ENCODE measurements at regions not wholly inside any gene's neighbourhood (a gene's known extent, or its start where the extent isn't known, plus 50 kb on each side); places are given as distances from the start of the nearest gene placed in this dataset.

DNA sequence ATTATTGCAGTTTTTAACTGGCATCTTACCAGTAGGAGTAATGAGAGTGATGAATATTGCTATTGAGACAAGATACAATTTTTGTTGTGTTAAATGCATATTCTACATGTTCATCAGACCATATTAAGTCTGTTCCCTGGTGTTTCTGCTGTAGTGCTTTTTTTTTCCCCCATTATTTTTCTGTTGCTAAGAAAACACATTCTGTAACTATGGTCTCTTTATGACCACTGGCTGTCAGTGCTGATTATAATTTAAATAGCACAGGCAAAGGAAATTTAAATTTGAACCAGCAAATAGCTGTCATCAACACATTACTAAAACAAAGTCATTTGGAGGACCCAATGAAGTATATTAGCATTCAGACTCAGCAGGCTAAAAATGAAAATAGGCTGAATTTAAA lies 98.3 kb upstream of the ANKRD50 start:
- H3K27ac Mint-ChIP-seq, result no peak overlapping the region

DNA sequence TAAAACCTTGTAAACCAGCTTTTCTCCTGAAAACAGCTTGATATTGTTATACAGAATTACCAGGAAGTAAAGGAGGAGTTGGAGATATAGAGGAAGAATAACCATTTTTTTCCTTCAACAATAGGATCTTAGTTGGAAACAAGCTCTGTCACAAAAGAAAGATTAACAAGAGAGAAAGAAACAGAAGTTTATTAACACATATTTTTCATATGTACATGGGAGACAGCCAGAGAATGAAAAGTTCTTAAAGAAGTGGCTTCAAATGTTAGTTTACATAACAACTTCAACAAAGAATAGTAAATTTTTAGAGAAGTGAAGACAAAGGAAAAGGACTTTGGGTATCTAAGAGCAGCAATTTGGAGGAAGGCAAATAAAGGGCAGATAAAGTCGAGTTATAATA lies 94.9 kb upstream of the ANKRD50 start:
- no peaks in the 10 kb centered on the region for H3K36me3 Mint-ChIP-seq (ENCODE audit: insufficient read depth)
- TF ChIP-seq, protein P1, sequence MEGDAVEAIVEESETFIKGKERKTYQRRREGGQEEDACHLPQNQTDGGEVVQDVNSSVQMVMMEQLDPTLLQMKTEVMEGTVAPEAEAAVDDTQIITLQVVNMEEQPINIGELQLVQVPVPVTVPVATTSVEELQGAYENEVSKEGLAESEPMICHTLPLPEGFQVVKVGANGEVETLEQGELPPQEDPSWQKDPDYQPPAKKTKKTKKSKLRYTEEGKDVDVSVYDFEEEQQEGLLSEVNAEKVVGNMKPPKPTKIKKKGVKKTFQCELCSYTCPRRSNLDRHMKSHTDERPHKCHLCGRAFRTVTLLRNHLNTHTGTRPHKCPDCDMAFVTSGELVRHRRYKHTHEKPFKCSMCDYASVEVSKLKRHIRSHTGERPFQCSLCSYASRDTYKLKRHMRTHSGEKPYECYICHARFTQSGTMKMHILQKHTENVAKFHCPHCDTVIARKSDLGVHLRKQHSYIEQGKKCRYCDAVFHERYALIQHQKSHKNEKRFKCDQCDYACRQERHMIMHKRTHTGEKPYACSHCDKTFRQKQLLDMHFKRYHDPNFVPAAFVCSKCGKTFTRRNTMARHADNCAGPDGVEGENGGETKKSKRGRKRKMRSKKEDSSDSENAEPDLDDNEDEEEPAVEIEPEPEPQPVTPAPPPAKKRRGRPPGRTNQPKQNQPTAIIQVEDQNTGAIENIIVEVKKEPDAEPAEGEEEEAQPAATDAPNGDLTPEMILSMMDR (IDR thresholded peaks at IDR 0.05; ENCODE audit: unreplicated experiment), result no peak
- H3K27me3 Mint-ChIP-seq, result no peaks in the 10 kb centered on the region
- no peak for DNase-seq (ENCODE audit: low spot score, unreplicated experiment)
- no peak overlapping the region for H3K27ac Mint-ChIP-seq
- peaks cover 9% of the 10 kb centered on the region for H3K9me3 Mint-ChIP-seq (ENCODE audit: low read depth)
- no peak overlapping the region for H3K4me3 Mint-ChIP-seq (ENCODE audit: low read depth)
- H3K4me1 Mint-ChIP-seq (ENCODE audit: low read depth), result peaks cover 1% of the 10 kb centered on the region

More for the DNA sequence above, 98.3 kb upstream of the ANKRD50 start:
- no peak overlapping the region for H3K4me3 Mint-ChIP-seq (ENCODE audit: low read depth)
- no peaks in the 10 kb centered on the region for H3K36me3 Mint-ChIP-seq (ENCODE audit: insufficient read depth)
- H3K9me3 Mint-ChIP-seq (ENCODE audit: low read depth), result peaks cover 13% of the 10 kb centered on the region
- no peaks in the 10 kb centered on the region for H3K27me3 Mint-ChIP-seq
- peaks cover 1% of the 10 kb centered on the region for H3K4me1 Mint-ChIP-seq (ENCODE audit: low read depth)
- DNase-seq (ENCODE audit: low spot score, unreplicated experiment), result no peak
- TF ChIP-seq, protein P1 (IDR thresholded peaks at IDR 0.05; ENCODE audit: unreplicated experiment), result no peak

DNA sequence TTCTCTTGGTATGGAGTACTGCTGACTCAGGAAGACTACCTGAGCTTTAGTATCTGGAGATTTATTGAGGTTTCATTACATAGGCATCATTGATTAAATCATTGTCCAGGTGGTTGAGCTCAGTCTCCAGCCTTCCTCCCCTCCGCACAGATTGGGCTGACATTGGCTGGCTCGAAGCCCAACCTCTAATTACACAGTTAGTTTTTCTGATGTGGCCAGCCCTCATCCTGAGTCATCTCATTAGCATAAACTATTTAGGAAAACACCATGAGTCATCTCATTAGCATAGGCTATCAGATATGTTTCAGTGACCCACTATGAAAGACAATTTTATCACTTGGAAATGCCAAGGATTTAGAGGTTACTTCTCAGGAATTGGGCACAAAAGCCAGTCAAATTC lies 93.9 kb upstream of the ANKRD50 start:
- DNase-seq (ENCODE audit: low spot score, unreplicated experiment), result no peak

DNA sequence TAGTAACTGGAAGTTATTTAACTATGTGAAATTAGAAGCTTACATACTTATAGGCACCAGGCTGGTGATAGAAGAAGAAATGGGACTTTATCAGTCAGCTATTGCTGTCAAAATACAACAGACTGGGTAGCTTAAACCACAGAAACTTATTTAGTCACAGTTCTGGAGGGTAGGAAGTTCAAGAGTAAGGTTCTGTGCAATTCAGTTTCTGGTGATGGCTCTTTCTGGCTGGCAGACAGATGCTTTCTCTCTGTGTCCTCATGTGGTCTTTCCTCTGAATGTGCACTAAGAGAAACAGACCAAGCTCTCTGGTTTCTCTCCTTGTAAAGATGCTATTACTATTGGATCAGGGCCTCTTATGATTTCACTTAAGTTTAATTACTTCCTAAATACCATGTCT lies 92.1 kb upstream of the ANKRD50 start:
- H3K9me3 Mint-ChIP-seq (ENCODE audit: low read depth), result peaks cover 4% of the 10 kb centered on the region
- no peaks in the 10 kb centered on the region for H3K27me3 Mint-ChIP-seq
- H3K4me3 Mint-ChIP-seq (ENCODE audit: low read depth), result no peak overlapping the region
- TF ChIP-seq, protein P1 (IDR thresholded peaks at IDR 0.05; ENCODE audit: unreplicated experiment), result no peak
- H3K4me1 Mint-ChIP-seq (ENCODE audit: low read depth), result peaks cover 1% of the 10 kb centered on the region
- no peak for DNase-seq (ENCODE audit: low spot score, unreplicated experiment)
- no peak overlapping the region for H3K27ac Mint-ChIP-seq
- H3K36me3 Mint-ChIP-seq (ENCODE audit: insufficient read depth), result no peaks in the 10 kb centered on the region

More for the DNA sequence above, 93.9 kb upstream of the ANKRD50 start:
- no peaks in the 10 kb centered on the region for H3K36me3 Mint-ChIP-seq (ENCODE audit: insufficient read depth)
- no peak overlapping the region for H3K27ac Mint-ChIP-seq
- H3K9me3 Mint-ChIP-seq (ENCODE audit: low read depth), result peaks cover 1% of the 10 kb centered on the region
- H3K27me3 Mint-ChIP-seq, result no peaks in the 10 kb centered on the region
- peaks cover 1% of the 10 kb centered on the region for H3K4me1 Mint-ChIP-seq (ENCODE audit: low read depth)
- no peak overlapping the region for H3K4me3 Mint-ChIP-seq (ENCODE audit: low read depth)
- TF ChIP-seq, protein P1 (IDR thresholded peaks at IDR 0.05; ENCODE audit: unreplicated experiment), result no peak

DNA sequence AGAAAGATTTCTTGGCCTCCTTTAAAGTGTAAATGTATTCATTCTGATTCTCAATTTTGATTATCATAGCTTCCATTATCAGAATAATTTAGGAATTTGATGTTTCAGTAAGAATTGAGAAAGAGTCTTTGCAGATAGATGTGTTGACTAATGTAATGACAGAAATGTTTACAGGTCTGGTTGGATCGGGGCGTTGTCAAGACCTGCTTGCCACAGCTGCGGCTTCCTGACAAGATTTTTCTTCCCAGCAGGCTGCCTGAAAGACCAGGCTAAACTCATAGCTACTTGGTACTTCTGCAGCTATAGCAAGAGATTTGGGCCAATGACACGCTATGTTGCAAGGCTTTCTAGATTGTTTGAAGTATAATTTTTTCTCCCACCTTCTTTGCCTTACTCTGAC lies 91.5 kb upstream of the ANKRD50 start:
- TF ChIP-seq, protein P1 (IDR thresholded peaks at IDR 0.05; ENCODE audit: unreplicated experiment), result no peak
- Mint-ChIP-seq H3K36me3 (ENCODE audit: insufficient read depth) (no peaks in the 10 kb centered on the region), H3K4me1 (ENCODE audit: low read depth) (peaks cover 1% of the 10 kb centered on the region), H3K27me3 (no peaks in the 10 kb centered on the region), H3K9me3 (ENCODE audit: low read depth) (peaks cover 8% of the 10 kb centered on the region), H3K4me3 (ENCODE audit: low read depth) (no peak overlapping the region), H3K27ac (no peak overlapping the region)
- no peak for DNase-seq (ENCODE audit: low spot score, unreplicated experiment)
